OCI-LY3 (cell line): ENCODE measurements at regions not wholly inside any gene's neighbourhood (a gene's known extent, or its start where the extent isn't known, plus 50 kb on each side); places are given as distances from the start of the nearest gene placed in this dataset.

Experiments
- H2AFZ ChIP-seq: fragments of 200-600, 300-600 bp; shearing (Covaris generic); 2 replicates; pipeline ENCODE4 v1.6.0; 2014; ENCODE audit warnings: antibody characterized with exemption, low read depth, low read length
- H3K27ac ChIP-seq: fragments of 200-600, 300-600 bp; sonication (generic); 2 replicates; pipeline ENCODE4 v1.5.1; 2014; ENCODE audit warnings: mild to moderate bottlenecking, low read length, moderate library complexity, mixed read lengths
- H3K27me3 ChIP-seq: fragments of 200-600, 300-600 bp; sonication (generic); 2 replicates; pipeline ENCODE4 v1.6.1; 2014; ENCODE audit warnings: low read depth, low read length, mixed read lengths
- H3K36me3 ChIP-seq: fragments of 200-600, 300-600 bp; sonication (generic); replicated peaks from 2 replicates; pipeline ENCODE3; 2014; ENCODE audit warnings: low read depth, low read length, mixed read lengths
- H3K4me1 ChIP-seq: fragments of 300-600, 200-600 bp; sonication (generic); 2 replicates; pipeline ENCODE4 v1.6.1; 2014; ENCODE audit warnings: low read length, mixed read lengths
- H3K4me2 ChIP-seq: fragments of 200-600, 300-600 bp; sonication (generic); 2 replicates; pipeline ENCODE4 v1.6.1; 2014; ENCODE audit warnings: low read length, mixed read lengths
- H3K4me3 ChIP-seq: fragments of 300-600, 200-600 bp; sonication (generic); 2 replicates; pipeline ENCODE4 v1.5.1; 2014; ENCODE audit warnings: antibody characterized with exemption, mild to moderate bottlenecking, low read length, moderate library complexity
- H3K79me2 ChIP-seq: fragments of 300-600, 200-600 bp; shearing (Covaris generic); 2 replicates; pipeline ENCODE4 v1.6.1; 2014; ENCODE audit warnings: mild to moderate bottlenecking, low read length, mixed read lengths
- H3K9ac ChIP-seq: fragments of 300-600, 200-600 bp; shearing (Covaris generic); 2 replicates; pipeline ENCODE4 v1.6.0; 2014; ENCODE audit warnings: mild to moderate bottlenecking, low read length, moderate library complexity
- H3K9me3 ChIP-seq: fragments of 200-600, 300-600 bp; shearing (Covaris generic); 2 replicates; pipeline ENCODE4 v1.6.1; 2014; ENCODE audit warnings: low read length, mixed read lengths; ENCODE audit not compliant: insufficient read depth
- H4K20me1 ChIP-seq: fragments of 200-600, 300-600 bp; sonication (generic); 2 replicates; pipeline ENCODE4 v1.6.1; 2016; ENCODE audit warnings: low read length, mixed read lengths; ENCODE audit not compliant: insufficient read depth
- CTCF ChIP-seq: fragments of 200-600, 300-600 bp; sonication (generic); IDR thresholded peaks from 2 replicates; pipeline ENCODE4 v1.5.1; 2014; ENCODE audit warnings: antibody characterized with exemption, low read length, low read depth
- EZH2phosphoT487 ChIP-seq: fragments of 200-600 bp; shearing (Covaris generic); IDR thresholded peaks from 2 replicates; pipeline ENCODE4 v1.6.1; 2018; ENCODE audit warnings: antibody characterized with exemption, mixed run types, low read depth

GRCh38 chr3:59576606-59577005 lies 526.8 kb upstream of the CFAP20DC start:
- H3K27ac ChIP-seq = no peak overlapping the region
- no peaks in the 10 kb centered on the region for H3K27me3 ChIP-seq
- no peaks in the 10 kb centered on the region for H3K36me3 ChIP-seq
- TF ChIP-seq EZH2phosphoT487 = no peak
- TF ChIP-seq CTCF = no peak
- no peaks in the 10 kb centered on the region for H4K20me1 ChIP-seq
- peaks cover 16% of the 10 kb centered on the region for H3K4me1 ChIP-seq
- no peaks in the 10 kb centered on the region for H3K9me3 ChIP-seq
- no peak overlapping the region for H3K4me2 ChIP-seq
- no peak overlapping the region for H3K9ac ChIP-seq
- H2AFZ ChIP-seq = no peak overlapping the region
- H3K4me3 ChIP-seq = no peak overlapping the region
- H3K79me2 ChIP-seq = no peaks in the 10 kb centered on the region

- peak overlapping the region; percentile 17; the same call in 1 of the 2 replicates for H3K4me3 ChIP-seq
- no peak overlapping the region for H3K27ac ChIP-seq
- no peaks in the 10 kb centered on the region for H4K20me1 ChIP-seq
- H3K79me2 ChIP-seq = no peaks in the 10 kb centered on the region
- H3K36me3 ChIP-seq = no peaks in the 10 kb centered on the region
- H3K4me1 ChIP-seq = peaks cover 5% of the 10 kb centered on the region
- TF ChIP-seq CTCF = peak; percentile 99
- TF ChIP-seq EZH2phosphoT487 = no peak
- peak overlapping the region; percentile 56 for H3K4me2 ChIP-seq
- no peaks in the 10 kb centered on the region for H3K9me3 ChIP-seq
- peak overlapping the region; percentile 82 for H2AFZ ChIP-seq
- H3K27me3 ChIP-seq = no peaks in the 10 kb centered on the region
- no peak overlapping the region for H3K9ac ChIP-seq
These were observed 525.5 kb upstream of the CFAP20DC start for GRCh38 chr3:59575113-59576001.

- H2AFZ ChIP-seq = no peak overlapping the region
- no peaks in the 10 kb centered on the region for H3K79me2 ChIP-seq
- H3K27ac ChIP-seq = no peak overlapping the region
- H4K20me1 ChIP-seq = no peaks in the 10 kb centered on the region
- H3K9ac ChIP-seq = no peak overlapping the region
- no peaks in the 10 kb centered on the region for H3K36me3 ChIP-seq
- no peaks in the 10 kb centered on the region for H3K27me3 ChIP-seq
- H3K4me3 ChIP-seq = no peak overlapping the region
- peaks cover 8% of the 10 kb centered on the region for H3K4me1 ChIP-seq
- TF ChIP-seq CTCF = no peak
- no peak for TF ChIP-seq EZH2phosphoT487
- H3K9me3 ChIP-seq = no peaks in the 10 kb centered on the region
- no peak overlapping the region for H3K4me2 ChIP-seq
These were observed 524.1 kb upstream of the CFAP20DC start for GRCh38 chr3:59573911-59574310.

GRCh38 chr3:59572106-59572505 lies 522.3 kb upstream of the CFAP20DC start:
- TF ChIP-seq EZH2phosphoT487 (no peak), CTCF (no peak)

More at GRCh38 chr3:59572106-59572505, 522.3 kb upstream of the CFAP20DC start:
- Histone ChIP-seq H3K9ac (no peak overlapping the region), H4K20me1 (no peaks in the 10 kb centered on the region), H3K79me2 (no peaks in the 10 kb centered on the region), H3K4me1 (peaks cover 26% of the 10 kb centered on the region), H3K27ac (no peak overlapping the region), H3K27me3 (no peaks in the 10 kb centered on the region), H3K9me3 (no peaks in the 10 kb centered on the region), H3K4me2 (no peak overlapping the region), H3K4me3 (no peak overlapping the region), H2AFZ (no peak overlapping the region), H3K36me3 (no peaks in the 10 kb centered on the region)
